Embryonic facial prominence (tissue), 1 donor: ENCODE measurements at regions not wholly inside any gene's neighbourhood (a gene's known extent, or its start where the extent isn't known, plus 50 kb on each side); places are given as distances from the start of the nearest gene placed in this dataset.
"Not testable (repeated sequence)": the region's sequence is repeated elsewhere in the genome, so short reads cannot be mapped to it uniquely, and the experiment has no call there.

ENCODE experiments used
- DNase-seq: peaks from one replicate; pipeline ENCODE4 v3.0.0-alpha.2; 2016; ENCODE audit errors: extremely low spot score

- no peak for DNase-seq
Observed at GRCh38 chr10:81248886-81249285, 626.1 kb upstream of the NRG3 start.

- no peak for DNase-seq
Observed at GRCh38 chr10:81251457-81252115, 623.4 kb upstream of the NRG3 start.

- DNase-seq = not testable (repeated sequence)
Observed at GRCh38 chr10:81264991-81265390, 610.0 kb upstream of the NRG3 start.

- DNase-seq = no peak
Observed at GRCh38 chr10:81270051-81270450, 604.9 kb upstream of the NRG3 start.

- DNase-seq = no peak
Observed at GRCh38 chr10:81280497-81281479, 594.2 kb upstream of the NRG3 start.

- no peak for DNase-seq
Observed at GRCh38 chr10:81288544-81288943, 586.5 kb upstream of the NRG3 start.

- DNase-seq = no peak
Observed at GRCh38 chr10:81297292-81297691, 577.7 kb upstream of the NRG3 start.

- no peak for DNase-seq
Observed at GRCh38 chr10:81303656-81304055, 571.3 kb upstream of the NRG3 start.

- no peak for DNase-seq
Observed at GRCh38 chr10:81306971-81307782, 567.8 kb upstream of the NRG3 start.

GRCh38 chr10:81309041-81309552 is 565.9 kb upstream of the NRG3 start:
- no peak for DNase-seq

- DNase-seq = no peak
Observed at GRCh38 chr10:81314471-81314870, 560.5 kb upstream of the NRG3 start.

GRCh38 chr10:81315026-81315425 is 560.0 kb upstream of the NRG3 start:
- DNase-seq = no peak

- DNase-seq = no peak
Observed at GRCh38 chr10:81348003-81348402, 527.0 kb upstream of the NRG3 start.

- no peak for DNase-seq
Observed at GRCh38 chr10:81367132-81367531, 507.9 kb upstream of the NRG3 start.

GRCh38 chr10:81386817-81387216 is 488.2 kb upstream of the NRG3 start:
- DNase-seq = no peak

GRCh38 chr10:81403451-81403850 is 471.5 kb upstream of the NRG3 start:
- DNase-seq = no peak

GRCh38 chr10:81405399-81405798 is 469.6 kb upstream of the NRG3 start:
- no peak for DNase-seq

- DNase-seq = no peak
Observed at GRCh38 chr10:81414038-81414437, 461.0 kb upstream of the NRG3 start.

- DNase-seq = no peak
Observed at GRCh38 chr10:81426722-81427121, 448.3 kb upstream of the NRG3 start.

GRCh38 chr10:81428456-81429134 is 446.4 kb upstream of the NRG3 start:
- DNase-seq = no peak

- DNase-seq = no peak
Observed at GRCh38 chr10:81439445-81439844, 435.5 kb upstream of the NRG3 start.
